A673 (cell line): ENCODE measurements at regions not wholly inside any gene's neighbourhood (a gene's known extent, or its start where the extent isn't known, plus 50 kb on each side); places are given as distances from the start of the nearest gene placed in this dataset.

Experiments
- BruUV-seq: library from RNA; stranded (reverse); fragments of 400-500 nt; replicated peaks from 2 replicates; lab custom pipeline; 2021; lab: Mats Ljungman, UMichigan
- CTCF ChIA-PET: fragments of 300-600 bp; sonication (Branson Sonifier 250); formaldehyde crosslinking; loops from one replicate; lab custom pipeline; 2022; ENCODE audit warnings: antibody characterized with exemption; lab: Charles Lee
- POLR2A ChIA-PET: fragments of 300-600 bp; sonication (Branson Sonifier 250); formaldehyde crosslinking; loops from one replicate; lab custom pipeline; 2022; ENCODE audit warnings: antibody characterized with exemption; ENCODE audit not compliant: low non-redundant PET; lab: Charles Lee
- DNase-seq: peaks from one replicate; pipeline ENCODE4 v3.0.0-alpha.2; 2015; ENCODE audit warnings: low spot score
- H3K27ac ChIP-seq: fragments of 200-600 bp; sonication (generic); 2 replicates; pipeline ENCODE4 v1.5.1; 2016; ENCODE audit warnings: mixed run types, low read depth, mild to moderate bottlenecking, mixed read lengths, antibody characterized with exemption, low read length; ENCODE audit not compliant: poor library complexity, severe bottlenecking
- H3K27me3 ChIP-seq: fragments of 200-600 bp; sonication (generic); replicated peaks from 2 replicates; pipeline ENCODE4 v1.6.1; 2017; ENCODE audit warnings: mixed run types, low read depth, mild to moderate bottlenecking, mixed read lengths, antibody characterized with exemption, low read length; ENCODE audit not compliant: insufficient read depth, poor library complexity
- H3K36me3 ChIP-seq: fragments of 200-600 bp; sonication (generic); 2 replicates; pipeline ENCODE4 v1.6.1; 2016; ENCODE audit warnings: mixed run types, mild to moderate bottlenecking, mixed read lengths, antibody characterized with exemption, low read length; ENCODE audit not compliant: insufficient read depth, poor library complexity, severe bottlenecking
- H3K4me1 ChIP-seq: fragments of 200-600 bp; sonication (generic); 2 replicates; pipeline ENCODE4 v1.6.1; 2017; ENCODE audit warnings: mixed run types, mild to moderate bottlenecking, mixed read lengths, antibody characterized with exemption, low read length; ENCODE audit not compliant: insufficient read depth, poor library complexity, severe bottlenecking
- H3K4me3 ChIP-seq: fragments of 200-600 bp; sonication (generic); 2 replicates; pipeline ENCODE4 v1.5.1; 2016; ENCODE audit warnings: low read depth, mixed run types, mild to moderate bottlenecking, mixed read lengths, low read length; ENCODE audit not compliant: poor library complexity, severe bottlenecking
- H3K9me3 ChIP-seq: fragments of 200-600 bp; sonication (generic); 2 replicates; pipeline ENCODE4 v1.6.1; 2016; ENCODE audit warnings: mixed run types, low read depth, mild to moderate bottlenecking, mixed read lengths, antibody characterized with exemption, low read length; ENCODE audit not compliant: poor library complexity, severe bottlenecking
- EZH2 ChIP-seq: fragments of 200-600 bp; sonication (generic); IDR thresholded peaks from 2 replicates; pipeline ENCODE4 v1.6.1; 2017; ENCODE audit warnings: borderline replicate concordance, low read depth, mild to moderate bottlenecking, mixed read lengths, antibody characterized with exemption, low read length; ENCODE audit not compliant: poor library complexity, severe bottlenecking
- intact Hi-C: fragments of 100-400 bp; cut with micrococcal nuclease; formaldehyde crosslinking; loops from one replicate; pipeline ENCODE4 v1.10.0; 2022; ENCODE audit not compliant: unreplicated experiment
- TF ChIP-seq, protein P1 (sequence below): fragments of 300-800, 200-600 bp; sonication (generic); conservative IDR thresholded peaks from 2 replicates; pipeline ENCODE4 v1.5.1; 2017; ENCODE audit warnings: low read depth, mild to moderate bottlenecking, antibody characterized with exemption, low read length, moderate library complexity, mixed read lengths

DNA sequence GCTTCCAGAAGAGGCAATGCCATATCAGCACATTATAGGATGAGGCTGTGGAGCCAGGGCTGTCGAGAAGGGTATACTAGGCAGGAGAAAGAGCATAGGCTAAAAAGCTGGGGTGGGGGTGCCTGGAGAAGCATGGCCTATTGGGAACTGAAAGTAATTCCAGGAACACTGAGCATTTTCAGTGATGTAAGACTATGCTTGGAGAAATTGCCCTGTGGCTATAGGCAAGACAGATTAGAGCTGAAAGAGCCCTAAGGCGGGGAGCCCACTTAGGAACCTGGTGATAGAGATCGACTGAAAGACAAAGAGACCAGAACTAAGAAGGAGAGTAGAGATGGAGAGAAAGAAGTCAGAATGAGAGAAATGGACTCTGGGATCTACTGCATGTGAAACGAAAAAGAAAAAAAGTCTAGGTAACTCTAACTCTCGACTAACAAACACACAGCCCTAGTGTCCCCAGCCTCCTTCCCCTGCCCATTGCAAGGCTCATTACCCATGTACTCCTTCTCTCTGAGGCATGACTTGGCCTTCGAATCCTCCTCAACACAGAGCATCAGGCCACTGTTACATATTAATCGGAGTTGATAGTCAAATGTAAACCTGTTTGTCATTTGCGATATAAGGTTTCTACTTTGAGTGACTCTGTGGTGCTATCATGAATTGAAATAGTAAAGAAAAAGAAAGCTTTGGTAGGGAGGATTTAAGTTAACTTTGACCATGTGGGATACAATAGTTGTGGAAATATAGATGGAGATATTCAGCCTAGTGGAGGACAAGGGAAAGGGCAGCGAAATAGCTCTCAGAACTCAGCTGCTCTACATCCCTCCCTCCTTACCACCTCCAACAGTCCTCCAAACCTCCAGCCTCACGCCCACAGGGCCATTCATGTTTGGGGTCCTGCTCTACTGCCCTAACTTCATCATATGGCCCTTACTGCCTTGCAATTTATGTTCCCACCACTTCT is 52.3 kb upstream of the BMAL1 start:
- H3K9me3 ChIP-seq = no peaks in the 10 kb centered on the region
- ChIA-PET POLR2A (no interaction called here), CTCF (no interaction called here)
- H3K36me3 ChIP-seq = no peaks in the 10 kb centered on the region
- no peak overlapping the region for H3K4me3 ChIP-seq
- TF ChIP-seq, protein P1, sequence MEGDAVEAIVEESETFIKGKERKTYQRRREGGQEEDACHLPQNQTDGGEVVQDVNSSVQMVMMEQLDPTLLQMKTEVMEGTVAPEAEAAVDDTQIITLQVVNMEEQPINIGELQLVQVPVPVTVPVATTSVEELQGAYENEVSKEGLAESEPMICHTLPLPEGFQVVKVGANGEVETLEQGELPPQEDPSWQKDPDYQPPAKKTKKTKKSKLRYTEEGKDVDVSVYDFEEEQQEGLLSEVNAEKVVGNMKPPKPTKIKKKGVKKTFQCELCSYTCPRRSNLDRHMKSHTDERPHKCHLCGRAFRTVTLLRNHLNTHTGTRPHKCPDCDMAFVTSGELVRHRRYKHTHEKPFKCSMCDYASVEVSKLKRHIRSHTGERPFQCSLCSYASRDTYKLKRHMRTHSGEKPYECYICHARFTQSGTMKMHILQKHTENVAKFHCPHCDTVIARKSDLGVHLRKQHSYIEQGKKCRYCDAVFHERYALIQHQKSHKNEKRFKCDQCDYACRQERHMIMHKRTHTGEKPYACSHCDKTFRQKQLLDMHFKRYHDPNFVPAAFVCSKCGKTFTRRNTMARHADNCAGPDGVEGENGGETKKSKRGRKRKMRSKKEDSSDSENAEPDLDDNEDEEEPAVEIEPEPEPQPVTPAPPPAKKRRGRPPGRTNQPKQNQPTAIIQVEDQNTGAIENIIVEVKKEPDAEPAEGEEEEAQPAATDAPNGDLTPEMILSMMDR = no peak
- TF ChIP-seq EZH2 = no peak
- intact Hi-C loops = no loop called here
- no TSS peak for BruUV-seq
- H3K4me1 ChIP-seq = peaks cover 12% of the 10 kb centered on the region
- no peaks in the 10 kb centered on the region for H3K27me3 ChIP-seq
- DNase-seq = no peak
- H3K27ac ChIP-seq = no peak overlapping the region

DNA sequence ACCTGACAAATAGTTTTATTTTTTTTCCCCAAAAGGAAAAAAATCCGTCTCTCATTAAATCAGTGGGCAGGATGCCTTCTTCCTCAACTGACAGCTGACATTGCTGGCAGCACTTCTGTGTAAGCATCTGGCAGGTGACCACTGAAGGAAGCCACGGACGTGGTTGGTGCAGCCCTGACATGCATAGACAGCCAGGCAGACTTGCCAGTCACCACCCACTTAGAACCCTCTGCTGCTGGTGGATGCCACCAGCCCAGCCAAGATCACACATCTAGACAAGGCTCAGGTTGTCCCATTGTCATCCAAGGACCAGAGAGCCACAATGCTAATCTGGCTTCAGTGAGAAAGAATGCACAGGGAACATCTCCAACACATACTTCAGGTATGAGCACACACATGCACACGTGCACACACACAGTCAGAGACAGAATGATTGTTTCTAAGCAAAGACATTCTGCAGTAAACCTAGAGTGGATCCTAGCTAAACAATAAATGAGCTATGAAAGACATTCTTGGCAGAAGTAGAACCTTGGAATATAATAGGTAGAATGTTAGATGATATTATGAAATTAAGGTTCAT is 49.8 kb upstream of the BMAL1 start:
- Histone ChIP-seq H3K4me3 (no peak overlapping the region), H3K27ac (no peak overlapping the region), H3K4me1 (peaks cover 1% of the 10 kb centered on the region), H3K9me3 (no peaks in the 10 kb centered on the region), H3K36me3 (no peaks in the 10 kb centered on the region), H3K27me3 (no peaks in the 10 kb centered on the region)
- no TSS peak for BruUV-seq
- ChIA-PET CTCF (no interaction called here), POLR2A (no interaction called here)
- TF ChIP-seq, protein P1 = no peak
- TF ChIP-seq EZH2 = no peak
- intact Hi-C loops = no loop called here
- DNase-seq = no peak
